ENCODE measurements at regions not wholly inside any gene's neighbourhood (a gene's known extent, or its start where the extent isn't known, plus 50 kb on each side); places are given as distances from the start of the nearest gene placed in this dataset.
"Not testable (repeated sequence)": the region's sequence is repeated elsewhere in the genome, so short reads cannot be mapped to it uniquely, and the experiment has no call there.

- in situ Hi-C loops (cut with MboI; ENCODE audit: low sequenced_read_pairs): no loop called here
These were observed 205.3 kb downstream of the SOX2 start for GRCh38 chr3:181917027-181917426.

DNA sequence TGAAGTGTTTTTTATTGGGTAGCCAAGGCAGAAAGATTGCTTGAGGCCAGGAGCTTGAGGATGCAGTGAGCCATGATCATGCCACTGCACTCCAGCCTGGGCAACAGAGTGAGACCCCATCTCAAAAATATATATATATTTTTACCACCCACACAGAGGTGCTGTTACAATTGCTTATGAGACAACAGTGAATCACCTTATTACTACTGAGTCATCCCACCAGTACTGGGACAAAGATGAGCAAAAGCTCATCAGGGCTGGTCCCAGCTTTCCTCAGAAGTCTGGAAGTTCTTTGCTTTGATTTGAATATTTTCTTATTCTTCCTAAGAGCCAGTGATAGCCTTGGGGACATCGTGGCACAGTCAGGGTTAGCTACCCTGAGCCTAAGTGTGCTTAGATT, 207.7 kb downstream of the SOX2 start:
- in situ Hi-C loops (cut with MboI; ENCODE audit: low sequenced_read_pairs): no loop called here

DNA sequence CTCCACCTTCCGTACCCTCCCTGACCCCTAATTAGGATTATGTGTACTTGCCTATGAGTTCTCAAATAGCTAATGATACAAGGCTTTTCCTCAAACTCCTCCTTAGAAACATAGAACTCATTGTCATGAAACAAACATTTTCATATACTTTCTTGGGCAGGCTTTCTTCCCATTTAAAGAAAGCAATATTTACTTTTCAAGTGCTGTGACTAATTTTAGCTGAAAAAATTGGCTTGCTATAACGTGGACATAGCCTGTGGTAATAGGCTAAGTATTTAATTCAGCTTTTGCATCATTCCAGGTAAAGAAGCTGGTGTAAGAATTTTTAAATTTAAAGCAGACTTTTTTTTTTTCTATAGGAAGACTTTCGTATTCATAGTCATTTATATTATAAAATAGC, 208.7 kb downstream of the SOX2 start:
- in situ Hi-C loops (cut with MboI; ENCODE audit: low sequenced_read_pairs): no loop called here

- in situ Hi-C loops (cut with MboI; ENCODE audit: low sequenced_read_pairs): no loop called here
These were observed 209.5 kb downstream of the SOX2 start for GRCh38 chr3:181921220-181921619.

DNA sequence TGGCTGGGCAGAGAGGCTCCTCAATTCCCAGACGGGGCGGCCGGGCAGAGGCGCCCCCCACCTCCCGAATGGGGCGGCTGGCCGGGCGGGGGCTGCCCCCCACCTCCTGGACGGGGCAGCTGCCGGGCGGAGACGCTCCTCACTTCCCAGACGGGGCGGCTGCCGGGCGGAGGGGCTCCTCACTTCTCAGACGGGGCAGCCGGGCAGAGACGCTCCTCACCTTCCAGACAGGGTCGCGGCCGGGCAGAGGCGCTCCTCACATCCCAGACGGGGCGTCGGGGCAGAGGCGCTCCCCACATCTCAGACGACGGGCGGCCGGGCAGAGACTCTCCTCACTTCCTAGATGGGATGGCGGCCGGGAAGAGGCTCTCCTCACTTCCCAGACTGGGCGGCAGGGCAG, 214.1 kb downstream of the SOX2 start:
- in situ Hi-C loops (cut with MboI; ENCODE audit: low sequenced_read_pairs): not testable (repeated sequence)

DNA sequence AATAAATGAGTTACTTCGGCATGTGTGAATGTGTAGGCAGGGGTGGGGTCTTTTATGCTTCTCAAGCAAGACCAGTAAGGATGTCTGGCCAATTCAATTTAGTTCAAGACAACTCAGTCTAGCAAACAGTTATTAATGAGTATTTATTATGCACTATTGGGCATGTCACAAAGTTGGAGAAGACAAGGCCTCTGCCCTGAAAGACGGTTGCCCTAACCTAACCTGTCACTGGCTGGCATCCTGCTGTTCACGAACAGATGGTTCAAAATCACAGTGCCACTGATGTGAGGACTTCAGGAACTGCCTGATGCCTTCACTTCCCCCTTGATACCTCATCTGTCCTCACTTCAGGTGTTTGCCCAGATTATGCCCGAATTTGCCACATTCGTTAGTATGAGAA, 217.8 kb downstream of the SOX2 start:
- in situ Hi-C loops (cut with MboI; ENCODE audit: low sequenced_read_pairs): no loop called here

GRCh38 chr3:181930105-181930504, 218.4 kb downstream of the SOX2 start:
- in situ Hi-C loops (cut with MboI; ENCODE audit: low sequenced_read_pairs): no loop called here

DNA sequence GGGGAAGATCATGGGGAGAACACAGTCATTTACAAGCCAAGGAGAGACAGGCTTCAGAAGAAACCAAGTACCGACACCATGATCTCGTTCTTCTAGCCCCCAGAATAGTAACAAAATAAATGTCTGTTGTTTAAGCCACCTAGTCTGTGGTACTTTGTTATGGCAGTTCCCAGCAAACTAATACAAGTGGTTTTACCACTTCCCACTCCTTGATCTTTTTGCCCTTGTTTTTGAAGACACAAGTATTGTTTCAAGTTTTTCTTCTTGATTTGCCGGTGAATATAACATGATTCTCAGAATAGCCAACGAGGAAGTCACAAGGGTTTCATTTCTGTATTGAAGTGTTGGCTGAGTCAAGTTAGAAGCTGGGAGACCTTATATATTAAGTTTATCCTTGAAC, 220.3 kb downstream of the SOX2 start:
- in situ Hi-C loops (cut with MboI; ENCODE audit: low sequenced_read_pairs): no loop called here

DNA sequence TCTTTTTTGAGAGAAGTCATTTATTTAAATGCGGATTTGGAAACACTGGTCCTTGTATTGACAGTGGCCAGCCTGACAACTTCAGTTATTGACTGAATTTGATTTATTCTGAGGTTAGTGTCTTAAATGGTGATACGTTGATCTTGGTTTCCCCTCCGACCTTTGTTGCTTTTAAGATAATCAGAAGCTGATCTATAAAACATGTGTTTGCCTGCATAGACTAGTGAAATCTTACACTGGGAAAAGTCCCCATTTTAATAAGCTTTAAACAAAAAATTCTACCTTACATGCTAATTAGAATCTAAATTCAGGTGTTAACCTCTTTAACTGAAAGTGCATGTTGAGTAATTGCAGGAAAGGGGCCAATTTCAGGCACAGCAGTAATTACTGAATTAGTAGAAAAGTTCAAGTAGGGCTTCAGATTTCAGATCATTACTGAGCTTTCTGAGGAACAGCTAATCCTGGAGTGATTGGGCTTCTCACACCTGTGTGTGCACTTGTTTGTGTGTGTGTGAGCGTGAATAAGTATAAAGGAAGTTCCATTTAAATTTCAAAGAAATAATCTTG, 221.4 kb downstream of the SOX2 start:
- in situ Hi-C loops (cut with MboI; ENCODE audit: low sequenced_read_pairs): no loop called here

- in situ Hi-C loops (cut with MboI; ENCODE audit: low sequenced_read_pairs): no loop called here
These were observed 224.2 kb downstream of the SOX2 start for GRCh38 chr3:181935915-181936314.

- in situ Hi-C loops (cut with MboI; ENCODE audit: low sequenced_read_pairs): no loop called here
These were observed 225.0 kb downstream of the SOX2 start for GRCh38 chr3:181936774-181937173.

DNA sequence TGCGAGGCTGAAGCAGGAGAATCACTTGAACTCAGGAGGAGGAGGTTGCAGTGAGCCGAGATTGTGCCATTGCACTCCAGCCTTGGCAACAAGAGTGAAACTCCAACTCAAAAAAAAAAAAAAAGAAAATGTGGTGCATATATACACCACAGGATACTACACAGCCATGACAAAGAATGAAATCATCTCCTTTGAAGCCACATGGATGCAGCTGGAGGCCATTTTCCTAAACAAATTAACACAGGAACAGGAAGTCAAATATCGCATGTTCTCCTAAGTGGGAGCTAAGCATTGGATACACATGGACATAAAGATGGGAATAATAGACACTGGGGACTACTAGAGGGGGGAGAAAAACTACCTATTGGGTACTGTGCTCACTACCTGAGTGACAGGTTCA, 226.9 kb downstream of the SOX2 start:
- in situ Hi-C loops (cut with MboI; ENCODE audit: low sequenced_read_pairs): not testable (repeated sequence)

DNA sequence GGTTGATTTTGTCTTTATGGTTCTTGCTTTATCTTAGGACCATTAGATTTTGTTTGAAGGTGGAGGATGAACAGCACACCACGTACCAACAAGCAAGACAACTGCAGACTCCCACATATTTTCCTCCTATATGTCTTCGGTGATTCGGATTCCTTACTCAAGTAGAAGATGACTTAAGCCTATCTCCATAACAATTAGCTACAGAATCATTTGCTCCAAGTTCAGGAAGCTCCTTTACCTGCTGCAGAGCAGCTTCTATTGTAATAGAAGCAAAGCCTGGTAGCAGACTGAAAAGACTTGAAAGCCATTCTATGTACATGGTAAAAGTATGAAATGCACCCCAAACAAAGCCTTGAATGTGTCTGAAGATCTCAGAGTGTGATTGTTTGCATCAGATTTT, 229.0 kb downstream of the SOX2 start:
- in situ Hi-C loops (cut with MboI; ENCODE audit: low sequenced_read_pairs): no loop called here

DNA sequence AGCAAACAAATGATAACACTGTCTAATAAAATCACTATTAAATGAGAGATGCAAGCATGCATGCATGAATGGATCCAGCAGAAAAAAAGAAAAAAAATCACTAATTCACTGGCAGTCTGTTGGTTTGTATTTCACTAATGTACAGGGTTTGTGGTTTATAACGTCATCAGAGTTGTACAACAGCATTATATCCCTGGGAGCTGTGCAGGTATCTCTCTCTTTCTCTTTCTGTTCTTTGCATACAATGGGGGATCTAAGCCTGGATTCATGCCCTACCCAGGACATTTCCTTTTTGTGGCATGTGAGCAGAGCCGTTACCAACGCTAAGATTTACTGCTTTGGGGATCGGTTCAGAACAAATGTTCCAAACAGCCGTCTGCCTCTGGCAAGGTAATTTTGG, 229.5 kb downstream of the SOX2 start:
- in situ Hi-C loops (cut with MboI; ENCODE audit: low sequenced_read_pairs): no loop called here

DNA sequence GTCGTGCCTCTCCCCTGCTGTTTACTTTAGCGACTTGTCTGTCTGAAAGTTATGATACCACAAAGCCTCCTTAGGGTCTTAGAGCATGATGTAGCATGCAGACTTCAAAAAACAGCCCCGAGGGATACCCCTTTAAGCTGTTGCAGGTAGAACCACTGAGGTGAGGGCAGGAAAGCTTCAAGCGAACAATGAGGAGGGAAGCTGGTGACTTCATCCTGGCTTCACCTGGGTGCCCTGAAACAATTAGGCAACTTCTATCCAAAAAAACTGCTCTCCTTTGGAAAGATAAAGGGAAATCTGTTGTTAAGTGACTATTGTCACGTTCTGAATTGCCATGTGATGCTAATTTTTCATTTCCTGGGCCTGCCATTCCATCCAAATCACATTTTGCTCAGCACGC, 231.6 kb downstream of the SOX2 start:
- in situ Hi-C loops (cut with MboI; ENCODE audit: low sequenced_read_pairs): no loop called here

- in situ Hi-C loops (cut with MboI; ENCODE audit: low sequenced_read_pairs): no loop called here
These were observed 235.9 kb downstream of the SOX2 start for GRCh38 chr3:181947606-181948005.

- in situ Hi-C loops (cut with MboI; ENCODE audit: low sequenced_read_pairs): no loop called here
These were observed 236.6 kb downstream of the SOX2 start for GRCh38 chr3:181948286-181948685.

- in situ Hi-C loops (cut with MboI; ENCODE audit: low sequenced_read_pairs): no loop called here
These were observed 240.5 kb downstream of the SOX2 start for GRCh38 chr3:181952221-181952620.

- in situ Hi-C loops (cut with MboI; ENCODE audit: low sequenced_read_pairs): no loop called here
These were observed 241.2 kb downstream of the SOX2 start for GRCh38 chr3:181952929-181953328.

DNA sequence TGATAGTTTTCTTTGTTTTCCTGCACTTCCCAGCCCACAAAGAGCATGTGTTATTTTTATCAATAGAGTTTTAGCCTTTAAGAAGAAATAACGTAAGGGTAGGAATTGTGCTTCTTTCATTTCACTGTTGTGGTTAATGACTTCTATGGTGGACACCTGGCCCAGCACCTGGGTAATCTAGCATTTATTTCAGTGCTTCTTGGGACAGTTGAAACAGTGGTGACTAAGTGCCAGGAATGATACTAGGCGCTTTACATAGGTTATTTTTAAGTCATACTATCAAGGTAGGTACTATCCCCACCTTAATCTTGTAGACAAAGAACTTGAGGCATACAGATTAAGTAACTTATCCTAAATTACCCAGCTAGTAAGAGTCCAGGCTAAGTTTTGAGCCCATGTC, 243.8 kb downstream of the SOX2 start:
- in situ Hi-C loops (cut with MboI; ENCODE audit: low sequenced_read_pairs): no loop called here

DNA sequence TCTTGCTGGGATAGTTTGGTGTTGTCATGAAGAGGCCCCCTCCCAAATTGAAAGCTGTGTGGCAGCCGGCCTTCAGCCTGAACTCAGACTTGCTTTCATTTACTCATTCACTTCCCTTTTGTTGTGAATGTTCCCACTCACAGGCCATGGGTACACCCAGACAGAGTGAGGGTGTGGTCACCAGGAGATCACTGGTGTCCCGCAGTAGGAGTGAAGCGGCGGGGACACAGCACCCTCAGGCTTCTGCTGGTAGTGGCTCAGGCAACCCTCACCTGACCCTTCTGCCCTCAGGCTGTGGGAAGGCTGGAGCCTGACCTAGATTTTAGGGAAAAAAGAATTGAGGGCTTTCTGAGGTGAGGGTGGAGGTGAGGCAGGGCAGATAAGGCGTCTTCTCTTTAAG, 244.4 kb downstream of the SOX2 start:
- in situ Hi-C loops (cut with MboI; ENCODE audit: low sequenced_read_pairs): no loop called here

DNA sequence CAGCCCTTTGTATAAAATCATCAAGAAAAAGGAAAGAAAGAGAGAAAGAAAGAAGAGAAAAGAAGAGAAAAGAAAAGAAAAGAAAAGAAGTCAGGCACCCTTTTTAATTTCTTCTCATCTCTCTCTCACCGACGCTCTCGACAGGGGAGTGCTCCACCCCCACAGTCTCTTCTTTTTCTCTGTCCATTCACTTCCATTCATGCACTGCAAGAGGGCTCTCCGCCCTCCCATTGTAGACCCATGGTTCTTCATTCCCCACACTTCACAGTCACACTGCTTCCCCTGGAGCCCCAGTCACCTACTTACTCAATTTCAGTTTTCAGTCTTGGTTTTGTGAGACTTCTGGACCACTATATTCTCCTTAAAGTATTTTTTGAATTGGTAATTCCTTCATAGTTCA, 254.7 kb downstream of the SOX2 start:
- in situ Hi-C loops (cut with MboI; ENCODE audit: low sequenced_read_pairs): no loop called here

DNA sequence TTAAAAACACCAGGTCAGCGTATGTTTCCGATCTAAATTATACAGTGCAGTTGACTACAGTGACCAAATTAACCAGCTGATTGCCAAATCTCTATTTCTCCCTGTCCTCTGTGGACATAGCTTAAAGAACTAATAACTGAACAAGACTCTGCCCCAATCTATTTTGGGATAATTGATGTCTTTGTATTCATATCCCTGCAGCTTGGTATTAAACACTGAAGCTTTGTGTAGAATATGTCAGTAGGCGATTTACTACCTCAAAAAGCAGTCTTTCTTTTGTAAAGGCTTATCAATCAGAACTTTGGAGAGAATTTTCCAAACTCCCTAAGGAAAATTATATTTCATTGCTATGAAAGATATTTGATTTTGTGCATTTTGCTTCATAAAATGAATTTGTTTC, 258.2 kb downstream of the SOX2 start:
- in situ Hi-C loops (cut with MboI; ENCODE audit: low sequenced_read_pairs): no loop called here

DNA sequence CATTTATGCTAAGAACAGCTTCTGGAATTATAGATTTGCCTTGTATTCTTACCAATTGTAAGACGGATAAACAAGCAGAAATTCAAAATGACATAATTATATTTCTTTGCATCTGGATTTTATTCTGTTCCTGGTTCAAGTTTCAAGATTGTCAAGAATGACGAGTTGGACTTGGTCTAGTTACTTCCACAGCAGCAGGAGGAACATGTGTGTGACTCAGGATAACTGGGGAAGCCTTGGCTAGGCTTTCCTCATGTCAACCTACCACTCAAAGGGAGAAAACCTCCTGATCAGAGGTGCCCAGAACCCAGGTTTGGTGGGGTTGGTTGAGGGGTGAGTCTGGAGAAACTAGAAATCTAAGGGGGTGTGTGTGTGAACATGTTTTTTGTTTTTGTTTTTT, 259.7 kb downstream of the SOX2 start:
- in situ Hi-C loops (cut with MboI; ENCODE audit: low sequenced_read_pairs): no loop called here

Measured in HL-60/S4 treated with phorbol 12-myristate 13-acetate at 8.2 ng/mL for 4 days and 3 days (cell line).